ENCODE measurements at regions not wholly inside any gene's neighbourhood (a gene's known extent, or its start where the extent isn't known, plus 50 kb on each side); places are given as distances from the start of the nearest gene placed in this dataset.

DNA sequence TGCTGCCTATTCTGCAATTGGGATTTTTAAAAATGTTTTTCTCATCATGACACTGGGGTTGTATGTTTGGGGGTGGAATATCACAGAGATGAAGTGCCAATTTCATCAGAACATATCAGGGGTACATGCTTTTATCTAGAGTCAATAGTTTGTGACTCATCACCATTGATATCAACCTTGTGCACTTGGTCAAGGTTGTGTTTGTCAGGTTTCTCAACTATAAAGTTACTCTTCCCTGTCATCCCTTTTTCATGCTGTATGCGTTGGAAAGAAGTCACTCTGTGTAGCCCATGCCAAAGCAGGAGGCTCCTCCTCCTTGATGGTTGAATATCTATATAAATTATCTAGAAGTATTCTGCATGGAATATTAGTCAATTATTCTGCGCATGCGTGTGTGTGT, 145.4 kb upstream of the TSHZ2 start:
- no peak overlapping the region for H3K4me3 ChIP-seq
- no peak for ATAC-seq (replicated peaks in 6 of 8)
- no peak overlapping the region for H3K27ac ChIP-seq
- in situ Hi-C loops (cut with MboI; ENCODE audit: low pct_unique_long_range_greater_than_20kb in 2 of 9, low sequenced_read_pairs in 9 of 9, unreplicated experiment in 9 of 9) = no loop called here
- 75 to 100% (median 83%) methylated on average over 1 to 3 of the region's 3 CpGs; no CpG with 5 or more reads in 5 of the 10 experiments for WGBS, 10 experiments
- peaks cover 0 to 9% of the 10 kb centered on the region in 2 donors for H3K4me1 ChIP-seq (replicated peaks in 1 of 2)

DNA sequence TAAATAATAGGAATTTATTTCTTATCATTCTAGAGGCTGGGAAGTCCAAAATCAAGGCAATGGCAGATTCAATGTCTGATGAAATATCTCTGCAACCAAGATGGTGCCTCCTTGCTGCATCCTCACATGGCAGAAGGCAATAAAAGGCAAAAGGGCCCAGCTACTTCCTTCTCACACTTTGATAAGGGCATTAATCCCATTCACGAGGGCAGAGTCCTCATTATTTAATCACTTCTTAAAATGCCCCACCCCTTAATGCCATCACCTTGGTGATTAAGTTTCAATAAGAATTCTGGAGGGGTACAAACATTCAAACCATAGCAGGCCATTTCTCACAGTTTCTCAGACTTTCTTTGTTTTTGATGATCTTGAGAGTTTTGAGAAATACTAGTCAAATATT, 145.8 kb upstream of the TSHZ2 start:
- in situ Hi-C loops (cut with MboI; ENCODE audit: low pct_unique_long_range_greater_than_20kb in 2 of 9, low sequenced_read_pairs in 9 of 9, unreplicated experiment in 9 of 9) = no loop called here
- 14 to 83% (median 67%) methylated on average over 1 of the region's 1 CpG; no CpG with 5 or more reads in 3 of the 10 experiments for WGBS, 10 experiments
- H3K4me1 ChIP-seq (replicated peaks in 1 of 2) = peaks cover 0 to 9% of the 10 kb centered on the region in 2 donors
- no peak overlapping the region for H3K4me3 ChIP-seq
- H3K27ac ChIP-seq = no peak overlapping the region
- ATAC-seq (replicated peaks in 6 of 8) = no peak

DNA sequence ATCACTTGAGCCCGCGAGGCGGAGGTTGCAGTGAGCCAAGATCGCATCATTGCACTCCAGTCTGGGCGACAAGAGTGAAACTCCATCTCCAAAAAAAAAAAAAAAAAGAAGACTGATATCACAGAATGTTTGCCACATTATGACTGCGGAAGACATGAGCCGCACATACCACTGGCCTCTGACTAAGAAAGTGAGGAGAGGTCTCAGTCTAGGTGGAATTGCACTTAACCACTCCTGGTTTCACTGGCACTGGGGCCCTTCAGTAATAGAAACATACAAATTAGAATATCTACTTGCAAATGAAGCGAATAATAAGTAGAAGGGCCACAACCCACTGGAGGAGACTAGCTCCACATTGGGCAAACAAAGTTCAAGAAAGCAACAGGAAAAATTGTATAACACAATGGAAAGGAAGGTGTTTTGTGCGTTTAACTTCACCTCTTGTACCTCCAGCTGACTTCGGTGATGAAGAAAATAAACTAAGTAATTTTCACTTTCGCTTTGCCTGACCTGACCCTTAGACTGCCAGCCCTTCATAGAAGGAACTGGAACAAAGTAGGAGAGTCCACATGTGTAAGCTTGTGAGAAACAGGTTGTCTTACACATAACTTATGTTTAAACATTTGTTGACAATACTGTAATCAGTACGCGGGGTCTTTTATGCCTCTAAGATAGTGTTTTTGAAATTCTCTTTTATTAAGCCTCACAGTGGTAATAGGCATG, 147.5 kb upstream of the TSHZ2 start:
- Histone ChIP-seq H3K4me3 (no peak overlapping the region), H3K27ac (no peak overlapping the region), H3K4me1 (replicated peaks in 1 of 2) (peaks cover 0 to 6% of the 10 kb centered on the region in 2 donors)
- in situ Hi-C loops (cut with MboI; ENCODE audit: low pct_unique_long_range_greater_than_20kb in 2 of 9, low sequenced_read_pairs in 9 of 9, unreplicated experiment in 9 of 9) = no loop called here
- 66 to 100% (median 83%) methylated on average over 1 to 13 of the region's 13 CpGs; no CpG with 5 or more reads in 1 of the 10 experiments for WGBS, 10 experiments
- no peak for ATAC-seq (replicated peaks in 6 of 8)

DNA sequence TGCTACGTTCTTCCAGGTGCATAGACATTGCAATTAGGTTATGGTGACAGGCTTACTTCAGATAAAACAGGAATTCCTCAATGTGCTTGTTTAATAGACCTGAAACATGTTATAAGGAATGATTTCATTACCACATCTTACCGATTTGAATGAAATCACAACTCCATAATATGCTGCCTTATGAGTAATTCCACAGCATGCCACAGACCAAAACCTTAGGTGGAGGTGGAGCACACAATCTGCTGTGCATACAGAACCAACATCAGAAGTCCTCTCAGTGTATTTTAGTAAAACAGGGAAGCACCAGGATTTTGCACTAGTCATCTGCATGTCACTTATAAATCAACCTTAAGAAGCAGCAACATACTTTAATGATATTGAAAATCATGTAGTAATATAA, 148.9 kb upstream of the TSHZ2 start:
- 14 to 100% (median 81%) methylated on average over 1 to 2 of the region's 2 CpGs for WGBS, 10 experiments
- Histone ChIP-seq H3K4me1 (replicated peaks in 1 of 2) (peaks cover 0 to 10% of the 10 kb centered on the region in 2 donors), H3K27ac (no peak overlapping the region), H3K4me3 (no peak overlapping the region)
- in situ Hi-C loops (cut with MboI; ENCODE audit: low pct_unique_long_range_greater_than_20kb in 2 of 9, low sequenced_read_pairs in 9 of 9, unreplicated experiment in 9 of 9) = no loop called here
- ATAC-seq (replicated peaks in 6 of 8) = no peak

DNA sequence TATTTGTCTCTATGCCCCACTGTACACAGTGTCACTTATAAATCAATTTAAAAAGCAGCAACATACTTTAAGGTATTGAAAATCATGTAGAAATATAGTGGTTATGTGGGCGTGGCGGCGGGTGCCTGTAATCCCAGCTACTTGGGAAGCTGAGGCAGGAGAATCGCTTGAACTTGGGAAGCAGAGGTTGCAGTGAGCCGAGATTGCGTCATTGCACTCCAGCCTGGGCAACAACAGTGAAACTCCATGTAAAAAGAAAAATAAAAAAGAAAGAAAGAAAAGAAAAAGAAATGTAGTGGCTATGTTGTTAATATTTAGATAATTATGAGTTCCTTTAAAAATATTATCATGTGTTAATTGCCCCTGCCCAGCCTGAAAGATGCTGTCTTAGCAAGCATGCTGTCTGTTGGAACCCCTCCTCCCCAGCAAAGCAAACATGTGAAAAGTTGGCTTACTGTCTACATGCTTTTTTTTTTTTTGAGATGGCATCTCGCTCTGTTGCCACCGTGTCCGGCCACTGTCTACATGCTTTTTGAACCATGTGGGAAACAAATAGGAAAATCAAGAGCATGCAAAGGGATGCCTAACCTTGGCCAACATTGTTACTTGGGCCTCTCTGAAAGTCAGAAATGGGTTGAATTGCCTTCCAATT, 151.4 kb upstream of the TSHZ2 start:
- in situ Hi-C loops (cut with MboI; ENCODE audit: low pct_unique_long_range_greater_than_20kb in 2 of 9, low sequenced_read_pairs in 9 of 9, unreplicated experiment in 9 of 9) = no loop called here
- Histone ChIP-seq H3K4me3 (no peak overlapping the region), H3K4me1 (replicated peaks in 1 of 2) (peaks cover 0 to 12% of the 10 kb centered on the region in 2 donors), H3K27ac (no peak overlapping the region)
- no peak for ATAC-seq (replicated peaks in 6 of 8)
- 54 to 100% (median 87%) methylated on average over 3 to 9 of the region's 9 CpGs for WGBS, 10 experiments

DNA sequence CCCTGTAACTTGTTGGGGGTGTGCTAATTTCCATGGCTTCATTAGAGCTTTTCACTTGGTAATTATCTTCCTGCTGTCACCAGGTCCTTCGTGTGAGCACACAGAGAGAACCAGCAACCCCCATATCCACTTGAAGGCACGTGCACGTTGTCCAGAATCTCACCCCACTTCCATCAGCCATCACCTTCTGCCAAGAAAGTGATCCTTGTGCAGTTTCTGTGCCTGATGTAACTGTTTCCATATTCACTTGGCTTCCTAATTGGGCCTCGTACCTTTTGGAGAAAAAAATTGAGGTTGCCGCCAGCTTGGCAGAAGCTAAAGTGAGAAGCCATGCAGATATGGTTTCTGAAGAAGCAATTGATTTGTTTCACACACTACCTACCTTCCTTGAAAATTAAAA, 153.7 kb upstream of the TSHZ2 start:
- no peak for ATAC-seq (replicated peaks in 6 of 8)
- WGBS, 10 experiments = 31 to 100% (median 85%) methylated on average over 1 to 5 of the region's 5 CpGs
- in situ Hi-C loops (cut with MboI; ENCODE audit: low pct_unique_long_range_greater_than_20kb in 2 of 9, low sequenced_read_pairs in 9 of 9, unreplicated experiment in 9 of 9) = no loop called here
- Histone ChIP-seq H3K4me1 (replicated peaks in 1 of 2) (peaks cover 0 to 12% of the 10 kb centered on the region in 2 donors), H3K4me3 (no peak overlapping the region), H3K27ac (no peak overlapping the region)

DNA sequence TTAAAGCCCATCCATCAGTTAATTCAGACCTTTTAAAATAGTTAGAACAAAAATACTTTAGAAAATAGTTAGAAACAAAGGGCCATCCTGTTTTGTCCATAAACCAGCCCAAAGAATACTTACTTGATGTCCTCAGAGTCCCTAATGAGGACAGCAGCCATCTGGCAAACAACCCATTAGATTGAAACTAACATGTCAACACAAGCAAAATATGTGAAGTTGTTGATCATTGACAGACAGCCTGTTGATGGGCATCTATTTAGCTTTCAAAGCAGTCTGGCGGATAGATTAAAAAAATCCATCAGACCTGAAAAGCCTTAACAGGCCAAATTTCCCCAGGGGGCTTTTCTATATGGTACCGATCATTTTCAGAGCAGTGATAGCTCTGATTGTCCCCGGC, 154.2 kb upstream of the TSHZ2 start:
- Histone ChIP-seq H3K4me3 (no peak overlapping the region), H3K27ac (no peak overlapping the region), H3K4me1 (replicated peaks in 1 of 2) (peaks cover 0 to 12% of the 10 kb centered on the region in 2 donors)
- 50 to 100% (median 82%) methylated on average over 1 to 3 of the region's 3 CpGs; no CpG with 5 or more reads in 2 of the 10 experiments for WGBS, 10 experiments
- in situ Hi-C loops (cut with MboI; ENCODE audit: low pct_unique_long_range_greater_than_20kb in 2 of 9, low sequenced_read_pairs in 9 of 9, unreplicated experiment in 9 of 9) = no loop called here
- no peak for ATAC-seq (replicated peaks in 6 of 8)

DNA sequence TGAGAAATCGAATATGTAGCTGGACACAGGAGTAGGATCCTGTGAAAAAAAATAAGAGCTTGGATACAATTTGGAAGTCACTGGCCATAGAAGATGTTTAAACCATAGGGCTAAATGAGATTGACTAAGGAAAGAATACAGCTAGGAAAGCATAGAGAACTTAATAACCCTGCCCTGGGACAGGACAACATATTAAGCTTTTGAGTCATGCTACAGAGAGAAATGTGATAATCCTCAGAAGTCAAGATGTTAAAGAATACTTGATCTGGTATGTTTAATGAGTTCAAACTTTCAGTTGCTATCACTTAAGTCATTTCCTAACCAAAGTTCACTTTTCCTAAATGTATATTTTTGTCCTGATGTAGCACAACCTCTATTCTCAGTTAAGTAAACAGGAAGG, 154.6 kb upstream of the TSHZ2 start:
- WGBS, 10 experiments = 0 to 100% (median 60%) methylated on average over 1 of the region's 1 CpG; no CpG with 5 or more reads in 3 of the 10 experiments
- in situ Hi-C loops (cut with MboI; ENCODE audit: low pct_unique_long_range_greater_than_20kb in 2 of 9, low sequenced_read_pairs in 9 of 9, unreplicated experiment in 9 of 9) = no loop called here
- H3K27ac ChIP-seq = no peak overlapping the region
- H3K4me3 ChIP-seq = no peak overlapping the region
- H3K4me1 ChIP-seq (replicated peaks in 1 of 2) = peaks cover 0 to 12% of the 10 kb centered on the region in 2 donors
- no peak for ATAC-seq (replicated peaks in 6 of 8)

DNA sequence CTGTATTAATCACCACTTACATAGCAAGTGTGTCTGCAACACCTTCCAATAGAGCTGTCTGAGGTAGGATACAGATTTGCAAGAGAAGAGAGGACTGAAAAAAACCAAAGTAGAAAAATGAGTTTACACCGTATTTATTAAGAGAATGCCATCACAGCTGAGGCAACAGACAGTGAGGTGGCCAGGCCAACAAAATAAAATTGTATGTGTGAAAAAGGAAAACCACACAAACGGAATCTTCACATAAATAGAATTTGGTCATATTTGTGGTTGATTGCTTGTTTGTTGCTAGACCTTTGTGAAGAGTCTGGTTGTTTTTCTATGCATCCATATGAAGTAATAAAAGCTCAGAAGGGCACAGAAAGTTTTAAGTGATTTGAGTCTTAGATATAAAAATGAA, 157.8 kb upstream of the TSHZ2 start:
- Histone ChIP-seq H3K4me1 (replicated peaks in 1 of 2) (peaks cover 5 to 9% of the 10 kb centered on the region in 2 donors), H3K4me3 (no peak overlapping the region), H3K27ac (no peak overlapping the region)
- in situ Hi-C loops (cut with MboI; ENCODE audit: low pct_unique_long_range_greater_than_20kb in 2 of 9, low sequenced_read_pairs in 9 of 9, unreplicated experiment in 9 of 9) = no loop called here
- ATAC-seq (replicated peaks in 6 of 8) = no peak
- 48 to 100% (median 88%) methylated on average over 2 of the region's 2 CpGs for WGBS, 10 experiments

DNA sequence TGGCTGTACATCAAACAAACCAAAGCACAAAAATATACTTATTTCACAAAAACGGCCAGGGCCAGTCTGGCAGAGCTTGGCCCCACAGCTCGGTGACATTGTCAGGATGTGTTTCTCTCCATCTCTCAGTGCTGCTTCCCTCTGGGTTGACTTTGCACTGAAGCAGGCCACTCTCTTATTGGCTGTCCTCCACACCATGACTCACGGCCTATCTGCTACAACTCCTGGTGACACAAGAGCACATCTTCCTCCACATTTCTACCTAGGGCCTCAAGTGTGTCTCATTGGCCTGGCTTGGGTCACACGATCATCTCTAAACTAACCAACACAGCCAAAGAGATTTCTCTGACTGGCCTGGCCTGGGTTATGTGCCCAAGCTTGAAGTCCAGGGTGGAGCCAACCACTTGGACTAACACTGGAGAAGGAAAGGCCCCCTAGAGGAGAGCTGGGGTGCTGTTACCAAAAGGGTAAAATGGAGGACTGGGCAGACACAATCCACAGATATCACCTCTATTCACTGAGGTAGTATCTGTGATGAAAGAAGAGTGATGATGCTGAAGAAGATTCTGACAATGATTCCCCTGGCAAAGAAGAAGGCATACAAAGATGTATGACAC, 159.8 kb upstream of the TSHZ2 start:
- Histone ChIP-seq H3K4me3 (no peak overlapping the region), H3K27ac (no peak overlapping the region), H3K4me1 (replicated peaks in 1 of 2) (peaks cover 0 to 5% of the 10 kb centered on the region in 2 donors)
- 65 to 100% (median 92%) methylated on average over 1 to 4 of the region's 4 CpGs; no CpG with 5 or more reads in 3 of the 10 experiments for WGBS, 10 experiments
- in situ Hi-C loops (cut with MboI; ENCODE audit: low pct_unique_long_range_greater_than_20kb in 2 of 9, low sequenced_read_pairs in 9 of 9, unreplicated experiment in 9 of 9) = no loop called here
- no peak for ATAC-seq (replicated peaks in 6 of 8)

DNA sequence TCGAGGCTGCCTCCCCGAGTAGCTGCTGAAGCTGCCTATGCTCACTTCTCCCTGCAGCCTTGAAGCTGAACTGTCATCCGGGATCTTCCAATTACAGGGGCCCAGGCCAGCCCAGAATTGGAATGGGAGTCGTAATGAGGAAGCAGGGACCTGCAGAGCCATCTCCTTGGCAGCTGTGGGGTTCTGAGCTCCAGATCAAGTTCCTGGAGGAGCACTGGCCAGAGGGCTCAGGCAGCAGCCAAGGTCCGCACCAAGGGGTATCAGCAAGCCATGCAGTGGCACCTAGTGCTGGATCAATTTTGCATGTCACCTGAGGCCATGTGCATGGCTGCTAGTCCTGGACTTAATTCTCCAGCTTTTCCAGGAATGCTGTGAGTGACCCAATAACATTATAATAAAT, 163.2 kb upstream of the TSHZ2 start:
- in situ Hi-C loops (cut with MboI; ENCODE audit: low pct_unique_long_range_greater_than_20kb in 2 of 9, low sequenced_read_pairs in 9 of 9, unreplicated experiment in 9 of 9) = no loop called here
- WGBS, 10 experiments = 22 to 100% (median 58%) methylated on average over 1 to 4 of the region's 5 CpGs; no CpG with 5 or more reads in 3 of the 10 experiments
- H3K4me3 ChIP-seq = no peak overlapping the region

DNA sequence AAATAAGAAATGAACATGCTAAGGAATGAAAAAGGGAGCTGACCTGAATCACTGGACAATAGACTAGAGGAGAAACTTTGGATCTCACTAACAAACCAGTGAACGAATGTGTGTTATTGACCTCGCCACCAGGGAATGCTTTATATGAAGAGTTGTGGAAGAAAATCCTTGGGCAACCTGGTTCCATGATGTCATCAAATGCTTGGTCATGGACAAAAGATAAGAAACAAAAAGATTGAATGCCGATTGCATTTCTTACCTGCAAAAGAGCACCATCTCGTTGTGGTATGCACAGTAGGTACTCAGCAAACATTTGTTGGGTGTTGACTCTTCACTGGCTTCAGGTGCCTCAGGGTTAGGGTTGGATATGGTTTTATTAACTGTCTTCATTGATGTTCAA, 165.2 kb upstream of the TSHZ2 start:
- WGBS, 10 experiments = 47 to 96% (median 79%) methylated on average over 2 to 4 of the region's 4 CpGs
- in situ Hi-C loops (cut with MboI; ENCODE audit: low pct_unique_long_range_greater_than_20kb in 2 of 9, low sequenced_read_pairs in 9 of 9, unreplicated experiment in 9 of 9) = no loop called here

More for the DNA sequence above, 163.2 kb upstream of the TSHZ2 start:
- Histone ChIP-seq H3K27ac (no peak overlapping the region), H3K4me1 (replicated peaks in 1 of 2) (peaks cover 22% of the 10 kb centered on the region in 2 donors)
- no peak for ATAC-seq (replicated peaks in 6 of 8)

DNA sequence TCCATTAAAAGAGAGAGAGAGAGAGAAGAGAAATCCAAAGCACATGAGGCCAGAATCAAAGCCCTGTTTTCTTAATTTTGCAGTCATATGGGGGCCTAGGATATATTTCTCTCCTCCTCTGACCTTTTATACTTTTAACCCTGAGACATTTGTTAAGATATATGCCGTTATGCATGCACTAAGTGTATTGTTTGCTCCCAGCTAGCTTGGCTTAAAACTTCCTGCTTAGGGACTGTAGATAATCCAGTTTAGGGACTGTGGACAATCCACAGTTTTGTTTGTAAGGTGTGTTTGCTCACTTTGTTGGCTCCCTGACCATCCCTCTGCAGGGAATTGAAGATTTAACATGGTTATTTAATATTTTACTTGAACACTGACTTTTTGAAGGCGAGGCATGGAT, 166.3 kb upstream of the TSHZ2 start:
- H3K4me1 ChIP-seq (replicated peaks in 1 of 2) = peaks cover 20 to 22% of the 10 kb centered on the region in 2 donors
- ATAC-seq (replicated peaks in 6 of 8) = no peak
- H3K4me3 ChIP-seq = no peak overlapping the region
- H3K27ac ChIP-seq = no peak overlapping the region
- WGBS, 10 experiments = 30 to 81% (median 63%) methylated on average over 1 to 2 of the region's 2 CpGs; no CpG with 5 or more reads in 3 of the 10 experiments
- in situ Hi-C loops (cut with MboI; ENCODE audit: low pct_unique_long_range_greater_than_20kb in 2 of 9, low sequenced_read_pairs in 9 of 9, unreplicated experiment in 9 of 9) = no loop called here

More for the DNA sequence above, 165.2 kb upstream of the TSHZ2 start:
- Histone ChIP-seq H3K4me1 (replicated peaks in 1 of 2) (peaks cover 22% of the 10 kb centered on the region in 2 donors), H3K4me3 (no peak overlapping the region), H3K27ac (no peak overlapping the region)
- ATAC-seq (replicated peaks in 6 of 8) = no peak

Measured in motor neuron (in vitro differentiated cells).